GM12892 (cell line): ENCODE measurements at regions not wholly inside any gene's neighbourhood (a gene's known extent, or its start where the extent isn't known, plus 50 kb on each side); places are given as distances from the start of the nearest gene placed in this dataset.
A peak's percentile ranks its signal among the peaks of the same experiment; 100 is the strongest.
"Not testable (repeated sequence)": the region's sequence is repeated elsewhere in the genome, so short reads cannot be mapped to it uniquely, and the experiment has no call there.

ENCODE experiments used
- DNase-seq: peaks from one replicate; pipeline ENCODE4 v3.0.0; 2011; ENCODE audit not compliant: insufficient read length
- FAIRE-seq: peaks from 2 replicates; lab custom pipeline; 2011; peaks lifted over from hg19 to GRCh38; lab: Jason Lieb, UNC
- POLR2A ChIP-seq: IDR thresholded peaks from 2 replicates; pipeline ENCODE4 v1.6.1; 2011; ENCODE audit warnings: low read depth, low read length, control low read depth
- POLR2AphosphoS5 ChIP-seq: IDR thresholded peaks from 2 replicates; pipeline ENCODE4 v1.6.1; 2011; ENCODE audit warnings: low read depth, low read length, control low read depth
- TAF1 ChIP-seq: IDR thresholded peaks from 2 replicates; pipeline ENCODE4 v1.6.1; 2011; ENCODE audit warnings: low read depth, mild to moderate bottlenecking, control low read depth, low read length, borderline replicate concordance

DNA sequence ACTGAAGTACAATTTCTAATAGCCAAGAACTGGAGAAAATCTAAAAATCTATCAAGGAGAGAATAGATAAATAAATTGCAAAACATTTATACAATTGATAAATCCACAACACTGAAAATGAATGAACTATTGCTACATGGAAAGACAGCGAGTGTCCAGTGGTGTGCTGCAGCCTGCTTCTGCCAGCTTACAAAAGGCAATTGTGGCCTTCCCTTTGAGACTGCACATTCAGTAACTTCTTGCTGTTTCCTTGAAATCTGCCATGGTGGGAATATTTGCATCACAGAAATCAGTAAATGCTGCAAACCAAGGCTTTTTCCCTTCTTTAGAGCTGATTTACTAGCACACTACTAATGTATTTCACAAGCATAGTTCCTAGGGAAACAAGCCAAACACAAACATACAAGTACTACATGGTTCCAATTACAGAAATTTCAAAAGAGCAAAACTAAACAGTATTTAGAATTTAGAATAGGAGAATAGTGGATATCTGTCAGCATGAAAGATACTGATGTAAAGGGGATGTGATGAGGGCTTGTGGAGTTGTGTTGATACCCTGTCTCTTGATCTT, 76.9 kb upstream of the TRIM77 start:
- TF ChIP-seq POLR2A (no peak), POLR2AphosphoS5 (no peak), TAF1 (no peak)
- FAIRE-seq: no peak
- DNase-seq: no peak

DNA sequence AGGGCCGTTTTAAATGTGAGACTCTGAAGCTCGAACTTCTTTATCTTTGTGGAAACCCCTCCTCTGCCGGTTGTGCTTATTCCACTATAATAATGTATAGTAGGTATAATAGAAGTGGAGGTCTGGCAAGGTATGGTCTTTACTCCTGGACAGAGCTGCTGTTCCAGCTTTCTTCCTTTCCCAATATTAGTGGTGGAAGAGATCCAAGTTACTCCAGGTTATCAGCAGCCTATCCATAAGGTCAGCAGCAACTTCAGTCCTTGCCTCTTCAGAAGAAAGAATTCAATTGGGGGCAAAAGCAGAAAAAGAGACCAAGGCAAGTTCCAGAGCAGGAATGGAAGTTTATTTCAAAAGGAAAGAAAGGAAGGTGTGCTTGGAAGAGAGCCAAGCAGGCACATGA, 69.3 kb upstream of the TRIM77 start:
- not testable (repeated sequence) for DNase-seq
- FAIRE-seq: peak; percentile 33

DNA sequence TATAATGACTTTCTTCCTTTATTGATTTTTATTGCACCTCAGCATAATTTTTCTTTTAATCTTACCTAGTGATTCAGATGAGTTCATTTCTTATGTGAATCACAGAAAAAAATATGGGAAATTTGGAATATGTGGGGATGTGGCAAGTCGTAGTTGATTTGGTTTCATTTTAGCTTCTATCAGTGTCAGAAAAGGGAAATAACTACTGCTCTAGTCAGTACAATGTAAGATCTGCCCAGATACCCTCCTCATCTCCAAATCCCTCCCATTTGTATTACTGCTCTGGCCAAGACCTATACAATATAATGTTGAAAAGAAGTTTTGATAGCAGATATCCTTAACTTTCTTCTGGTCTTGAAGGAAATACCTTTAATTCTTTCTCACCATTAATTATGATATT, 61.9 kb upstream of the TRIM77 start:
- FAIRE-seq, DNase-seq: not testable (repeated sequence)

DNA sequence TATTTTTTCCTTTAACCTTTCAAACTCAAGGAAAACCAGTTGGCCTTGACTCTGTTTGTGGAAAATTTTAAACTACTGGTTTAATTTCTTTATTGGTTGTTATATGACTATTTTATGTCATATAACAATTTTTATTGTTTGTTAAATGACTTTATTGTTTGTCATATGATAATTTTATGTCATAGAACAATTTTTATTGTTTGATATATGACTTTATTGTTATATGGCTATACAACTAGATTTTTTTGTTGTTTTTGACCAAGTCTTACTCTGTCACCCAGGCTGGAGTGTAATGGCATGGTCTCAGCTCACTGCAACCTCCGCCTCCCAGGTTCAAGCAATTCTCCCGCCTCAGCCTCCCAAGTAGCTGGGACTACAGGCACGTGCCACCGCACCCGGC, 61.1 kb upstream of the TRIM77 start:
- DNase-seq, FAIRE-seq: not testable (repeated sequence)

DNA sequence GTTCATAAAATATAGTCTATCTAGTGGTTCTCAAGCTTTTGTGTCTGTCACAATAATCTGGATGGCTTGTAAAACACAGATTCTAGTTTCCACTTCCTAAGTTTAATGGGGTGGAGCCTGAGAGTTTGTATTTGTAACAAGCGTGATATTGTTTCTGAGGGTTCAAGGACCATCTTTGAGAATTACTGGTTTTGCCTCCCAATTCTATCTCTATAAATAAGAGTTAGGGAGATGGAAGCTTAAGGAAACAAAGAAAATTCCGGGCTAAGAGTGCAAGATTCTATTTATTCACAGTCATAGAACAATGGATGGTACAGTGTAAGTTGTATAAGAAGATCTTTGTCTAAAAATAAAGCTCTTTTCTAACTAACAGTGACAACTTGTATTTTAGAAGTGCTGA, 55.4 kb upstream of the TRIM77 start:
- not testable (repeated sequence) for DNase-seq, FAIRE-seq

DNA sequence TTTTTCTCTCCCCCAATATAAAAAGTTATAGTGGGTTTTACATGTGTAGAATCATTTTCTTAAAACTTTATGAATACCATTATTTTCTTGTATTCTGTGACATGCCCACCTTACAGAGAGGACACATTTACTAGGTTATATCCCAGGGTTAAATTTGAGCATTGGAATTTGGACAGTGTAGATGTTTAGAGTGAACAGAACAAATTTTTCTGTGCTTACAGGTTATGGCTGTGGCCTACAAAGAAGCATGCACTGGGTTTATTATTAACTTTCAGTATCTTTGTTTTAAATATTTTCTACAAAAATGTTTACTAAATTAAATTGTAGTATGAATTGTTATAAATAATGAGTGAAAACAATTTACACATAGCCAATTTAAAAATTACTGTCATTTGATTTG, 51.3 kb upstream of the TRIM77 start:
- not testable (repeated sequence) for DNase-seq
- peak; percentile 42 for FAIRE-seq

DNA sequence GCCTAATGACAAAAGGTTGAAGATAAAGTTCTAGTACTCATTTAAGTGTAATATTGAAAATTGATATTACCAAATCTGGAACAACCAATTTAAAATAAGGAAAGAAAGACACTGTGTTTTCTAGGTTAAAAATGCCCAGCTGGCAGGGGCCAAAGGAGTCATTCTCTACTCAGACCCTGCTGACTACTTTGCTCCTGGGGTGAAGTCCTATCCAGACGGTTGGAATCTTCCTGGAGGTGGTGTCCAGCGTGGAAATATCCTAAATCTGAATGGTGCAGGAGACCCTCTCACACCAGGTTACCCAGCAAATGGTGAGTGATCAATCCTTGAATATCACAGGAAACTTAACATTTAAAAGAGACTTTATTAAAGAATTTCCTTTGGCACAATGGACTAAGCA, 50.7 kb upstream of the TRIM77 start:
- FAIRE-seq, DNase-seq: not testable (repeated sequence)

DNA sequence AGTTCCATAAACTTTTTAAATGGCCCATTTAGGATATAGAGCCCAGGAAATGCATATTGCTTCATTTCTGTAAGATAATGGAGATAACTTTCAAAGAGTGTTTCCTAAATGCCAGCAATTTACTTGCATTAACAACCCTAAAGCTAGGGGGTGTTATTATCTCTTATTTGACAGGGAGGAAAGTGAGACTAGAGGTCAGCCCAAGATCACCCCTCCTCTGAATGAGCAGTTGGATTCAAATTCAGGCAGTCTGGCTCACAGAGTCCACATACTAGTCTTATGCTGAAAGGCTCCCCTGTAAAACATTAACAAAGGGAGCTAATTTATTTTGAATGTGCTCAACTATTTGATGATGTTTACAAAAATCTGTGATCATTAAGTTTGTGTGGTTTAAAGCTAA, 49.9 kb upstream of the TRIM77 start:
- TF ChIP-seq POLR2AphosphoS5: no peak
- no peak for TF ChIP-seq POLR2A
- no peak for FAIRE-seq
- no peak for DNase-seq
